GM21447 (cell line): ENCODE measurements at regions not wholly inside any gene's neighbourhood (a gene's known extent, or its start where the extent isn't known, plus 50 kb on each side); places are given as distances from the start of the nearest gene placed in this dataset.

Experiments
- ATAC-seq: cut with Tn5 transposase; IDR thresholded peaks from one replicate; pipeline ENCODE4 v1.9.1; 2021; ENCODE audit not compliant: unreplicated experiment

DNA sequence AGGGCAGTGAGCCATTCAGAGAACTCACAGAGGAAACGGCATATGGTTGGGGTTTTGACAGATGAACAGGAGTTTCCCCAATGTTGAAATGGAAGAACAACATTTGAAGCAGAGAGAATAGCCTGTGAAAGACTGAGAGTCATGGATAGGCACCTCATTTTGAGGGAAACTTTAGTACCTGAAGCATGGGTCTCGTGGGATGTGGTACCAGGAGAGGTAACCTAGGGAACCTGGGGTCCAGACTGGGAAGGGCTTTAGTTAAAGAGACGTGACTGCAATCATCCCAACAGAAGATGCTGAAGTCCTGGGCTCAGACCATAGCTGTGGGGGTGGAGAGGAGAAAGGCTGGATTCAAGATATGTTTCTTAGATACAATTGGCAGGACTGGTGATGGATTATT, 137.8 kb upstream of the CCL2 start:
- no peak for ATAC-seq

DNA sequence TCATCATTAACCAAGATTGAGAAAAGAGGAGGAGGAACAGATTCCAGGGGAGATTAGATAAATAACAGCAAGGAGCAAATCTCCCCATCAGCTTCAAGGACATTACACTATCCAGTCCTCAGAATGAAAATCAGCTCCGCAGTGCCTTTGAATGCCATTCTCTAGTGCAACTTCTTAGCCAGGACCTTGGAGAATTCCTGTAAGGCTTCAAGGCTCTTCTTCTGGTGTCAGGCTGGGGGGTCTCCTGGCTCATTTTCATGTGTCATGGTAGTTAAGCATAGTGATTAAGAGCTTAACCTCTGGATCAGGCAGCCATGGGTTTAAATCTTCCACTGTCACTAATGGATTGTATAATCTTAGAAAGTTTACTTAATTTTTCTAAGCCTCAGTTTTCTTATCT, 137.3 kb upstream of the CCL2 start:
- ATAC-seq, result no peak

DNA sequence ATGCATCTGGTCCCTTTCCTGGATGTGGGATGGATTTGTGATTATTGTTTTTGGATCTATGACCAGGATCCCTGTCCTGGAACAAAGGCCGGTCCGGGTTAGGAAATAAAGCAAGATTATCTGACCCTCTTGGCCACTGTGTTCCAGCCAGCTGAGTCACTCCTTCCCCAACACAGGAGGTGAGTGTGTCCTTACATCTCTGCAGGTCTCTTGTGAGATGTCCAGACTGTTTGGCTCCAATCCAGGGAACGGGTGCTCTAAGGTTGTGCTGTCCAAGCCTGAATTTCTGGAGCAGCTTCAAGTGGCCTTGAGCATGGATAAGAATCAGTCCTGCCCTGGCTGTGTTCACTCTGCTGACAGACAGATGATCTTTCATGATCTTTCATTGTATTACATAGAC, 136.5 kb upstream of the CCL2 start:
- no peak for ATAC-seq

DNA sequence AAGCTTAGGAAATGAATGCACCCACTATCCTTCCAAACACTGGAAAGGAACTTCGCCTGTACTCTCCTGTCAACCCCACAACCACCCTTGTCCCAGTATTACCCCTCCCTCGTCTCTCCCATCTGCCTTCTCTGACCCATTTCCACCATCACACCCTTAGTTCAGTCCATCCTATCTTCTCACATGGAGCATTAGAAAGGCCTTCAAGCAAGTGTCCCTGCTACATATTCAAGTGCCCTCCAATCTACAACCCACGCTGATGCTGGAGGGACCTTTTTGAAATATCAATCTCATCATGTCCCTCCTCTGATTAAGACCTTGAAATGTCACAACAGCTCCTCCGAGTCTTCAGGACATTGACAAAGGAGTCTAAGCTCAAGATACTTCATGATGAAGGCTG, 133.8 kb upstream of the CCL2 start:
- no peak for ATAC-seq

GRCh38 chr17:34122515-34122914, 132.6 kb upstream of the CCL2 start:
- no peak for ATAC-seq

GRCh38 chr17:34125010-34125409, 130.1 kb upstream of the CCL2 start:
- ATAC-seq, result no peak

- no peak for ATAC-seq
Observed at GRCh38 chr17:34125921-34126320, 129.2 kb upstream of the CCL2 start.

DNA sequence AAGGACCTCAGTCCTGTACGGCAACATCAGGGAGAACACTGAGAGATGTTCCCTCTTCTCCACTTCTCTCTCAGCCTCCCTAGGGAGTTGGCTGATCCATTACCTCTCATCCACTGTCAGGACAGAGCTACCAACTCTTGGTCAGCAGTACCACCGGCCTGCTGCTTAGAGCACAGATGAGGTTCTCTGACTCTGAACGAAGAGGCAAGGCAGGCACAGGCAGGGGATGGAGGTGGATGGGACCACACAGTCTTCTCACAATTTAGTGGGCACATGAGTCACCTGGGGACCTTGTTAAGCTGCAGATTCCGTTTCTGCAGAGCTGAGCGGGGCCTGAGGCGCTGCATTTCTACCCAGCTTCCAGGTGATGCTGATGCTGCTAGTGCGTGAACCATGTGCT, 128.6 kb upstream of the CCL2 start:
- no peak for ATAC-seq

DNA sequence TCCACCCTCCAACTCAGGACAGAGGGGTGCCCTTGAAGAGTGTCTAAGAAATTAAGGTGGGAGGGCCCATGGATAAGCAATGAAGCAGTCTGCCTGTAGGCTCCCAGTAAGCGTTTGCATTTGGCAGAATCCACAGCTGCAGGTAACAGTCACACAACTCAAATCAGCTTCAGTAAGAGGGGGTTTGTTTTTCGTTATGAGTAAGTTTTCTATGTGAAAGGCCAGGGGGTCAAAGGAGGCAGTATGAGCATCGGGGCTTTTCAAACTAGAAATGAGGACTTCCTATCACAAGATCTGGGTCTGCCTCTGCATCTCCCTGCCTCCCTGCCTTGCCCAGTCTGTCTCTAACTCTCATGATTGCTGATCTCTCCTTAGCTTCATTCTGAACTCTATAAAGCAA, 128.1 kb upstream of the CCL2 start:
- no peak for ATAC-seq

DNA sequence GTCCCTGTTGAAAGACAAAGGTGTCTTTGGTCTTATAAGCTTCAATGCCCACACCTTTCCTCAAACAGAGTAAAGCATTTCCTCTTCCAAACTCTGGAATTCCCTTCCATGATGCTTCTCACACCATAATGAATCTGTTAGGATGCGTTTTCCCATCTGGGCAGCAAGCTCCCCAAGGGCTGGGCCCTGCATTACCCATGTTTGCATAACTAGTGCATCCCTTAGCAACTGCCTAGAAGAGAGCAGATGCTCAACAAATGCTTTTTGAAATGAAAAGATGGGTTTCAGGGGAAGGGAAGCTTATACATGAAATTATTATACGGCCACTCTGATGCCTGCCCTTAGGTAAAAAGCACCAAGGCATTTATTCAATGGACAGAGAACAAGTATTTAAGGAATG, 124.5 kb upstream of the CCL2 start:
- no peak for ATAC-seq

GRCh38 chr17:34131386-34131785, 123.7 kb upstream of the CCL2 start:
- ATAC-seq, result no peak

DNA sequence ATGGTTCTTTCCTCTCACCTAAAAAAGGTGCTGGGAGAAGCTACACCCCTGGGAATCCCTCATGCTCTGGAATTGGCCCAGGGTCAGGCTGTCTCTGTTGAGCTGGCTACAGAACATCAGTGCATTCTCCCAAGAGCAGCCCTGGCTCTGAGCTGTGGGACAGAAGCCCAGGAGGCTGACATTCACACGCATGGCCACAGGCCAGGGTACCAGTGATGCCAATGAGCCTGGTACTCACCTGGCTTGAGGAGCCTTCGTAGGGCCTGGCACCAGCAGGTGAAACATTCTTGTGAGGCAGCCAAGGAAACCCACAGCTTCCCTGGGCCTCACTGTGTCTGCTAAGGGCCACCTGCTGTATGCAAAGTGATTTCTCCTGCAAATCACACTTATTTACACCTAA, 121.7 kb upstream of the CCL2 start:
- no peak for ATAC-seq

- no peak for ATAC-seq
Observed at GRCh38 chr17:34135841-34136240, 119.2 kb upstream of the CCL2 start.

- no peak for ATAC-seq
Observed at GRCh38 chr17:34140006-34140405, 115.1 kb upstream of the CCL2 start.

GRCh38 chr17:34141590-34141989, 113.5 kb upstream of the CCL2 start:
- ATAC-seq, result no peak

DNA sequence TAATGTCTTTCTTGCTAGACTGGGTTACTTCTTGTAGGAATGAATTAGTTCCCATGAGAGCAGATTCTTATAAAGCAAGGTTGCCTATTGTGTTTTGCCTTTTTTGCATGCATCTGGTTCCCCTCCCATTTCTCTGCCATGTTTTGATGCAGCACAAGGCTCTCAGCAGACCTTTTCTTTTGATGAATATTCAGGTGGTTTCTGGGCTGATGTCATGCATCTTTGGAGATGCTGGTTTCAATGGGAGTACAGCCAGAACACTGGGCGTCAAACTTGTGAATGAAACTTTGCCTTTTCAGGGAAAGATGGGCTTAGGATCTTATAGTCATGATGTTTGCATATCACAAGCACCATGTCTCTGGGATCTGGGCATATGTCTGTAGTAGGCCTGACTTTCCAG, 111.7 kb upstream of the CCL2 start:
- ATAC-seq, result no peak

DNA sequence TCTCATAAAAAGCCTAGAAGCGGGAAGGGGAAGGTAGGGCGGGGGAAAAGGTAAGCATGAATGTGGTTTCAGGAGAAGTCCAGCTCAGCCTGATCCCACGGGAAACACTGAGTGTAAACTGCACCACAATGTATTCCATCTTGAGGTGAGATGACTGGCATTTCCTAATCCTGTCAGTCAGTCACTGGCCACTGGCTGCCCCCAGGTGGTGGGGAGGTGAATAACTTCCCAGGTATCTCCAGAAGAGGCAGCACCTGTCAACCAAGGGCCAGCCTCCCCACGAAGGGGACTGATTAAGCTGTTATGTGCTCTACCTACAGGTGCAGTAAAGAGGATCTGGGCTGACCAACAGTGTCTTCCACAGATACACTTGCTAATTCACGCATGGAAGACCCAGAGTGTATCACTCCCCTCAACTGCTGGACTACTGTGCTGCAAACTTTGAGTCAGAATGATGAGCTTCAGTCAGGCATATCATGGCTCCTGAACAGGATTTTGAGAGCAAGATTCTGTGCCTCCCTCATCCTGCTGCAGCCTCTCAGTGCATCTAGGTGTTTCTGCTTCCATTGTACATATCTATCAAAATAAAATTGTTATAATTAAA, 108.5 kb upstream of the CCL2 start:
- no peak for ATAC-seq

- no peak for ATAC-seq
Observed at GRCh38 chr17:34151102-34151501, 104.0 kb upstream of the CCL2 start.

DNA sequence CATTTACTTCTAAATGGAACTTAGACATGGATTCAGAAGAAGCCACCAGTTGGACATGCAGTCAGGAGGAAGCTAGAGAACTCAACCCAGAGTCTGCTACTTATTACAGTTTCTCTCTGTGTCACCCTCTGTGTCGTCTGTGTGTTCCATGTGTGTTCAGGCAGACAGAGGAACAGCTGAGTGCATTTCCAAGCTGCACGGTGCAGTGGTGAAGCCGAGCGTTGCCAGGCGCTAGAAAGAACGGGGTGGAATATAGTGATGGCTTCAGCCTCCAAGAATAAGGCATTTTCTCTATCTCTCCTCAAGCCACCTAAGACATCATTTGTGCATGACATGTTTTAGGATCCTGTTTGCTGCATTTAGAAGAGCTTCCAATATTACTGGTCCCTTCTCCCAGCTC, 101.1 kb upstream of the CCL2 start:
- no peak for ATAC-seq

GRCh38 chr17:34154961-34155730, 99.9 kb upstream of the CCL2 start:
- ATAC-seq, result no peak

- ATAC-seq, result no peak
Observed at GRCh38 chr17:34155947-34156346, 99.1 kb upstream of the CCL2 start.

DNA sequence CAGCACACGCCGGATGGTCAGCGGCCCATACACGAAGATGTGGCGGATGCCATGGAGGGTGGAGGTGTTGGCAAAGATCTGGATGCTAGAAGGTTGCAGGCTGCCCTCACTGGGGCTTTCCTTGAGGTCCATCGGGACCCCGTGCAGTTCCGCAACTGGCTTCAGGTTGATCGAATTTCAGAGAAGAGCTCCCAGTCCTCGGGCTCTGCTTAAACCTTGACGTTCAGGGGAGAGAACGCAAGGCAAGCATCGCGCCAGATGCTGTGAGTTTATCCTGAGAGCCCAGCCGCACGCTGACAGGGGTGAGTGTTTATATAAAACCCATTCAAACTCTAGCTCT, 98.7 kb upstream of the CCL2 start:
- no peak for ATAC-seq
